ENCODE measurements at regions not wholly inside any gene's neighbourhood (a gene's known extent, or its start where the extent isn't known, plus 50 kb on each side); places are given as distances from the start of the nearest gene placed in this dataset.

GRCh38 chr1:214123061-214123784 lies 135.4 kb downstream of the PROX1 start:
- H3K27ac ChIP-seq = no peak overlapping the region
- H3K36me3 ChIP-seq (ENCODE audit: insufficient read depth) = no peaks in the 10 kb centered on the region
- no peaks in the 10 kb centered on the region for H4K20me1 ChIP-seq (ENCODE audit: insufficient read depth)
- no peaks in the 10 kb centered on the region for H3K27me3 ChIP-seq (ENCODE audit: insufficient read depth, low read depth)
- H3K4me3 ChIP-seq (IDR thresholded peaks at IDR 0.05; ENCODE audit: insufficient read depth, low read depth, low read length) = no peak overlapping the region
- H3K9ac ChIP-seq = no peak overlapping the region
- no peak overlapping the region for H3K4me2 ChIP-seq
- no peak overlapping the region for H2AFZ ChIP-seq (ENCODE audit: low read depth)
- TF ChIP-seq, protein P1, sequence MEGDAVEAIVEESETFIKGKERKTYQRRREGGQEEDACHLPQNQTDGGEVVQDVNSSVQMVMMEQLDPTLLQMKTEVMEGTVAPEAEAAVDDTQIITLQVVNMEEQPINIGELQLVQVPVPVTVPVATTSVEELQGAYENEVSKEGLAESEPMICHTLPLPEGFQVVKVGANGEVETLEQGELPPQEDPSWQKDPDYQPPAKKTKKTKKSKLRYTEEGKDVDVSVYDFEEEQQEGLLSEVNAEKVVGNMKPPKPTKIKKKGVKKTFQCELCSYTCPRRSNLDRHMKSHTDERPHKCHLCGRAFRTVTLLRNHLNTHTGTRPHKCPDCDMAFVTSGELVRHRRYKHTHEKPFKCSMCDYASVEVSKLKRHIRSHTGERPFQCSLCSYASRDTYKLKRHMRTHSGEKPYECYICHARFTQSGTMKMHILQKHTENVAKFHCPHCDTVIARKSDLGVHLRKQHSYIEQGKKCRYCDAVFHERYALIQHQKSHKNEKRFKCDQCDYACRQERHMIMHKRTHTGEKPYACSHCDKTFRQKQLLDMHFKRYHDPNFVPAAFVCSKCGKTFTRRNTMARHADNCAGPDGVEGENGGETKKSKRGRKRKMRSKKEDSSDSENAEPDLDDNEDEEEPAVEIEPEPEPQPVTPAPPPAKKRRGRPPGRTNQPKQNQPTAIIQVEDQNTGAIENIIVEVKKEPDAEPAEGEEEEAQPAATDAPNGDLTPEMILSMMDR (conservative IDR thresholded peaks at IDR 0.05; ENCODE audit: low read depth, low read length) = peak; percentile 54; the same call in 1 of the 2 replicates
- H3K4me1 ChIP-seq (ENCODE audit: low read depth, poor library complexity, severe bottlenecking) = no peaks in the 10 kb centered on the region
- H3K79me2 ChIP-seq (ENCODE audit: insufficient read depth, low read depth) = no peaks in the 10 kb centered on the region

DNA sequence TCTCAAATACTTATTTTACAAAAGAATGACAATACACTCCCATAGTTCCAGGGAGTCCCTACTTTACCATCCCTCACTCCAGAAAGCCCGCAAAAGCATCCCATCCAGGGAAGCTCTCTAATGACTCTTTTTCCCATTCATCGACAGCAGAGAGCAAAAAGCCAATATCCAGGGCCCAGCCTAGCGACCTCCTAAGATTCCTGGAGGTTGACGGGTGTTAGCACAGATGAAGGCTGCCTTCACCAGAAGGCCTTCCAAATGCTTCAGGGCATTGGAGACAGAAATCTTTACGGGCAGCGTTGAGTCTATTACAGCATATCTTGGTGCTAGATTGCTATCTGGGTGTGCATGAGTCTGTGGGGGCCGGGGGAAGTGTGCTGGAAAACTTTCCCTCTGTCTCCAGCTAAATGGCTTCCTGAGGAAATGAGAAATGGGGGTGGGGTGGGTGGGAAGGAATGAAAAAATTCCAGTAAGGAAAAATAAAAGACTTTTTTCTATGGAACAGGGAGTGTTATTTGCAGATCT lies 136.6 kb downstream of the PROX1 start:
- TF ChIP-seq, protein P1 (conservative IDR thresholded peaks at IDR 0.05; ENCODE audit: low read depth, low read length) = no peak
- Histone ChIP-seq H3K4me3 (IDR thresholded peaks at IDR 0.05; ENCODE audit: insufficient read depth, low read depth, low read length) (no peak overlapping the region), H4K20me1 (ENCODE audit: insufficient read depth) (no peaks in the 10 kb centered on the region), H3K4me1 (ENCODE audit: low read depth, poor library complexity, severe bottlenecking) (no peaks in the 10 kb centered on the region), H3K27me3 (ENCODE audit: insufficient read depth, low read depth) (no peaks in the 10 kb centered on the region), H3K79me2 (ENCODE audit: insufficient read depth, low read depth) (no peaks in the 10 kb centered on the region), H3K27ac (no peak overlapping the region), H2AFZ (ENCODE audit: low read depth) (no peak overlapping the region), H3K4me2 (no peak overlapping the region), H3K36me3 (ENCODE audit: insufficient read depth) (no peaks in the 10 kb centered on the region), H3K9ac (no peak overlapping the region)

- Histone ChIP-seq H3K4me2 (no peak overlapping the region), H3K4me1 (ENCODE audit: low read depth, poor library complexity, severe bottlenecking) (no peaks in the 10 kb centered on the region), H3K9ac (no peak overlapping the region), H3K79me2 (ENCODE audit: insufficient read depth, low read depth) (no peaks in the 10 kb centered on the region), H3K36me3 (ENCODE audit: insufficient read depth) (no peaks in the 10 kb centered on the region), H3K4me3 (IDR thresholded peaks at IDR 0.05; ENCODE audit: insufficient read depth, low read depth, low read length) (no peak overlapping the region), H2AFZ (ENCODE audit: low read depth) (no peak overlapping the region), H4K20me1 (ENCODE audit: insufficient read depth) (no peaks in the 10 kb centered on the region), H3K27me3 (ENCODE audit: insufficient read depth, low read depth) (no peaks in the 10 kb centered on the region), H3K27ac (no peak overlapping the region)
- TF ChIP-seq, protein P1 (conservative IDR thresholded peaks at IDR 0.05; ENCODE audit: low read depth, low read length) = no peak
These were observed 137.1 kb downstream of the PROX1 start for GRCh38 chr1:214124915-214125314.

DNA sequence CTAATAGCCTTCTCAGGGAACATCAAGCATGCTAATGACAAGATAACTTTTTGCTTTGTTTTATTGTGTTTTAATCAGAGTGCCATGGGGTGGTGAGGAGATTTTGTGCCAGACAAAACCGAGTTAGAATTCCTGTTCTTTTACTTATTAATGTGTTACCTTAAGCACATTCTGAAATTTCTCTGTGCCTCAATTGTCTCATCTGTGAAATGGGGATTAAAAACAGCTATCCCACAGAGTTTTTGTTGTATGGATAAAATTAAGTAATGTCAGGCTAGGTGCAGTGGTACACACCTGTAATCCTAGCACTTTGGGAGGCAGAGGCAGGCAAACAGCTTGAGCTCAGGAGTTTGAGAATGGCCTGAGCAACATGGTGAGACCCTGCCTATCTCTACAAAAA lies 138.0 kb downstream of the PROX1 start:
- Histone ChIP-seq H3K4me3 (IDR thresholded peaks at IDR 0.05; ENCODE audit: insufficient read depth, low read depth, low read length) (no peak overlapping the region), H3K27ac (no peak overlapping the region), H4K20me1 (ENCODE audit: insufficient read depth) (no peaks in the 10 kb centered on the region), H3K4me2 (no peak overlapping the region), H2AFZ (ENCODE audit: low read depth) (no peak overlapping the region), H3K4me1 (ENCODE audit: low read depth, poor library complexity, severe bottlenecking) (no peaks in the 10 kb centered on the region), H3K79me2 (ENCODE audit: insufficient read depth, low read depth) (no peaks in the 10 kb centered on the region), H3K36me3 (ENCODE audit: insufficient read depth) (no peaks in the 10 kb centered on the region), H3K27me3 (ENCODE audit: insufficient read depth, low read depth) (no peaks in the 10 kb centered on the region), H3K9ac (no peak overlapping the region)
- TF ChIP-seq, protein P1 (conservative IDR thresholded peaks at IDR 0.05; ENCODE audit: low read depth, low read length) = no peak

All from KMS-11 (cell line).